AG10803 (cell line): ENCODE measurements at regions not wholly inside any gene's neighbourhood (a gene's known extent, or its start where the extent isn't known, plus 50 kb on each side); places are given as distances from the start of the nearest gene placed in this dataset.

ENCODE experiments used
- DNase-seq: peaks from one replicate; pipeline ENCODE4 v3.0.0; 2010; ENCODE audit warnings: low read depth
- H3K4me3 ChIP-seq: 2 replicates; pipeline ENCODE4 v1.5.1; 2011; ENCODE audit warnings: mild to moderate bottlenecking, low read length, control low read depth
- CTCF ChIP-seq: conservative IDR thresholded peaks from 2 replicates; pipeline ENCODE4 v1.5.1; 2011; ENCODE audit warnings: mild to moderate bottlenecking, low read length, control low read depth, inconsistent platforms

DNA sequence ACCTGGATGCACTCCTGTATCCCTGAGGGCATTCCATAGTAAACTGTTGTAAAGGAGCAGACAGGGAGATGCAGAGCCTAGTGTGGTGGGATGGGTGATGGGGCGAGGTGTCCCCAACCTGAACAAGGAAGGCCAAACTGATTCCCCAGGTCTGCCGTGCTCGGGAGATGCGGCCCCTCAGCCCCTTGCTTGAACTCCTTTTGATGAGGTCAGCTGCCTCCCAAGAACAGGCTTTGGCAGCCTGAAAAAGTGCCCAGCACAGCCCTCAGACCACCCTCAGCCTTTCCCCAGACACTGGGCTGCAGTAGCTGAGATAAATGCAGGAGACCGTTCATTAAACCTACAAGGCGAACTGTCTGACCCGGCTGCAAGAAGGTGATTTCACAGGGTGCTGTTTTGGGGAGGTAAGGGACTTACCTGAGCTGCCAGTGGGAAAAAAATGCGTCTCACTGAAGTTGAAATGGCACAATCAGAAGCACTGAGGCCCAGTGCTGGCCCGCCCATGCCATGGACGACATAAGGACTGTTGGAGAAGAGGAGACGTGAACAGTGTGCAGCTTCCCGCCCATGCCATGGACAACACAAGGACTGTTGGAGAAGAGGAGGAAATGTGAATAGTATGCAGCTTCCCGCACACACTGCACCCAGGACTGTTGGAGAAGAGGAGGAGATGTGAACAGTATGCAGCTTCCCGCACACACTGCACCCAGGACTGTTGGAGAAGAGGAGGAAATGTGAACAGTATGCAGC is 148.4 kb upstream of the FAM20C start:
- DNase-seq: no peak
- no peak overlapping the region for H3K4me3 ChIP-seq
- no peak for TF ChIP-seq CTCF

GRCh38 chr7:44541-44896 is 147.9 kb upstream of the FAM20C start:
- no peak for DNase-seq
- H3K4me3 ChIP-seq: no peak overlapping the region
- no peak for TF ChIP-seq CTCF

GRCh38 chr7:45106-46090 is 147.0 kb upstream of the FAM20C start:
- DNase-seq: no peak
- no peak for TF ChIP-seq CTCF
- no peak overlapping the region for H3K4me3 ChIP-seq

- no peak for DNase-seq
- H3K4me3 ChIP-seq: no peak overlapping the region
- TF ChIP-seq CTCF: no peak
Observed at GRCh38 chr7:46123-46829, 146.1 kb upstream of the FAM20C start.

- no peak overlapping the region for H3K4me3 ChIP-seq
- DNase-seq: no peak
- TF ChIP-seq CTCF: no peak
Observed at GRCh38 chr7:46830-47140, 145.6 kb upstream of the FAM20C start.

DNA sequence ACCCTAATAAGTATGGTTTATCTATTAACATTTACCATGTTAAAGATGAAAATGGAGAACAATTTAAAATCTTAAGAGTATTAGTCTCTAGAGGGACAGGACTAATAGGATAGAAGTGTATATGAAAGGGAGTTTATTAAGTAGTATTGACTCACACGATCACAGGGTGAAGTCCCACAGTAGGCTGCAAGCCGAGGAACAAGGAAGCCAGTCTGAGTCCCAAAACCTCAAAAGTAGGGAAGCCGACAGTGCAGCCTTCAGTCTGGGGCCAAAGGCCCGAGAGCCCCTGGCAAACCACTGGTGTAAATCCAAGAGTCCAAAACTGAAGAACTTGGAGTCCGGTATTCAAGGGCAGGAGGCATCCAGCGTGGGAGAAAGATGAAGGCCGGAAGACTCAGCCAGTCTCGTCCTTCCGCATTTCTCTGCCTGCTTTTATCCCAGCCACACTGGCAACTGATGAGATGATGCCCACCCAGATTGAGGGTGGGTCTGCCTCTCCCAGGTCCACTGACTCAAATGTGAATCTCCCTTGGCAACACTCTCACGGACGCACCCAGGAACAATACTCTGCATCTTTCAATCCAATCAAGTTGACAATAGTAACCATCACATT is 140.8 kb upstream of the FAM20C start:
- DNase-seq: no peak
- no peak overlapping the region for H3K4me3 ChIP-seq
- no peak for TF ChIP-seq CTCF
